Fibroblast of gingiva (primary cell): ENCODE measurements at regions not wholly inside any gene's neighbourhood (a gene's known extent, or its start where the extent isn't known, plus 50 kb on each side); places are given as distances from the start of the nearest gene placed in this dataset.

ENCODE experiments used
- DNase-seq: peaks from one replicate; pipeline ENCODE4 v3.0.0-alpha.2; 2011; ENCODE audit warnings: low read depth

- no peak for DNase-seq
Measured at GRCh38 chr6:112725541-112726085, 378.5 kb downstream of the RFPL4B start.

- no peak for DNase-seq
Measured at GRCh38 chr6:112735129-112735528, 388.0 kb downstream of the RFPL4B start.

DNA sequence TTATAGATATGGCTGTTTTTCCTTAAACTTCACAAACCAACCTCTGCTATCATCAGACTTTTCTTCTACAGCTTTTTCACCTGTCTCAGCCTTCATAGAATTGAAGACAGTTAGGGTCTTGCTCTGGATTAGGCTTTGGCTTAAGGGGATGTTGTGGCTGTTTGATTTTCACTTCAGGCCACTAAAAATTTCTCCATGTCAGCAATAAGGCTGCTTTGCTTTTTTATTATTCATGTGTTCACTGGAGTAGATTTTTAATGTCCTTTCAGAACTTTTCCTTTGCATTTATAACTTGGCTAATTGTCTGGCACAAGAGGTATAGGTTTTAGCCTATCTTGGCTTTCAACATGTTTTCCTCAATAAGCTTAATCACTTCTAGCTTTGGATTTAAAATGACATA, 392.6 kb downstream of the RFPL4B start:
- no peak for DNase-seq

DNA sequence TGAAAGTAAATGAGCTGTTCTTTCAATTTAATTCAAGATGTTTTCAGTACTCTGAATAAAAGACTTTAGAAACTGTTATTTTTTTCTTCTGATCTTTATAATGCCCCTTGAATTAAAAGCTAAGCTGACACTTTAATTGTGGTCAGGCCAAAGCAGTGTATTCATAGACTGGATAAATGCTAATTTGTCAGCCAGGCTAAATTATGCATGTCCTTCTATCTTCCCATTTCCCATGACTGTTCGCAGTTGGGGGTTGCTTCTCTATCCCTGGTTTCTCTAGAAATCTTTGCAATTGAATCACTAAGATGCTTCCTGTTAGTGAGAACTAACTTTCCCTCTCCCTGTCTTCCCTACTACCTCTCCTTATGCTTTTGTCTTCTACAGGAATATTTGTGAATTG, 396.2 kb downstream of the RFPL4B start:
- no peak for DNase-seq

DNA sequence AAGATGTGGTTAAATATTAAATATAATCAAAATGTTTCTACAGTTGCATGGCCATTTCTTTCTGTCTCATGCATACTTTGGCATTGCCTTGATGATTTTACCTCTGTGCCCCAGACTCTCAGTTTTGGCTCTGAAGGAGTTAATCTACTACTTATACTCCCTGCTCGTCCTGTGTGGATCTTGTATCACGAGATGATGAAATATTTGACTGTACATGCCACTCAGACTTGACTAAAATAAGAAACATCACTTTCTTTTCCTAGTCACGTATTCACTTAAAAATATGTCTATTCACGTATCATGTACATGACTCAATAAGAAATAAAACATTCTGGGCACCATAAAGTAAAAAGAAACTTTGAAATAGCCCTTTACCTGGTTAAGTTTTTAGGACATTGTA, 397.7 kb downstream of the RFPL4B start:
- peak; percentile 30 for DNase-seq

DNA sequence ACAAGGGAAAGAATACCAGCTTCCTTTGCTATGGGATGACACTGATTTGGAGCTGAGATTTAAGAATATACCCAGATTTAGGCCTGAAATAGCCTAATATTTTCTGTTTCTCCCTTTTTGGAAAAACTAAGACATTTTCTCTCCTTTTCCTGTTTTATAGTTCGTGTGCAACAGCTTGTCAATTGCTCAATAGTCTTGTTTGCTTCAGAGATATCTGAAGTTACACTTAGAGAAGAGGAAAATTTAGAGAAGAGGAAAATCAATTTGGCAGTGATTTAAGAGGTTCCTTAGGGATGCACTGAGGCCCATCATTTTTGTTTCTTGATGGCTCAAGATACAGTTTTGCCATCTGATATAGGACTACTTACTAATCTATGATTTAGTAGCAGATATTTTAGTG, 398.6 kb downstream of the RFPL4B start:
- peak; percentile 13 for DNase-seq

- no peak for DNase-seq
Measured at GRCh38 chr6:112749673-112750072, 402.5 kb downstream of the RFPL4B start.

- no peak for DNase-seq
Measured at GRCh38 chr6:112752305-112752704, 405.2 kb downstream of the RFPL4B start.

DNA sequence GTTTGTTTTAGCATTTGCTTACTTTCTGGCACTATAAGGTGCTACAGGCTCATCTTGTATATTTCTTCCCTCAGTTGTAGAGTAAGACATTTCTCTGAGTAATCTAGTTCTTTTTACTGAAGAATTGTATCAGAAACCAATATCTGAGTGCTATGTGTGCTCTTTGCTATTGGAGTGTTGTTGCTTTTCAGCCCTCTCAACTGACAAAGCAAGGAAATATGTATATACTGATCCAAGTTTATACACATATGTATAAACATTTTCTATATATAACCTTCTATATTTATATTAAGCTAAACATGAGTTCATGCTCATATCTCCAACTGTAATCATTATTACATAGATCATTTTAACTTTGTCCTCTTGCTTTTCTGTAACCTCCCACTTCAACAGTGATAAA, 405.7 kb downstream of the RFPL4B start:
- DNase-seq = no peak

DNA sequence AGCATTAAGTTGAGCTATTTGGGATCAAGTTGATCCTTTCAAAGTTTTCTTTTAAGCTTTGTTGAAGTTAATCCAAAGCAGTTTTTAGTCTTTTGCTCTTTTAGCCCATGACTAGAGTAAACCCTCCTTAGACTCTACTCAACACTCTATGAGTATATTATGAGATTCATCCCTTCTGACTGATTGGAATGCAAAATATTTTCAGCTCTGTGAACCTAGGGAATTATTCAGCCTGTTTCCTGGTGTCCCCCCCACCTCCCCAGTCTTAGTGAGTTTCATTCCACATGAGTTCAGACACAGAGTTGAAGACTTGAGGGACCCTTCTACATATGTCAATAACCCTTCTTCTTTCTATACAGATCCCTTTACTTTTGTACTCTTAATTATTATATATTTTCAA, 413.7 kb downstream of the RFPL4B start:
- DNase-seq = no peak

GRCh38 chr6:112761740-112762139, 414.6 kb downstream of the RFPL4B start:
- DNase-seq = no peak

- no peak for DNase-seq
Measured at GRCh38 chr6:112764377-112764776, 417.2 kb downstream of the RFPL4B start.

DNA sequence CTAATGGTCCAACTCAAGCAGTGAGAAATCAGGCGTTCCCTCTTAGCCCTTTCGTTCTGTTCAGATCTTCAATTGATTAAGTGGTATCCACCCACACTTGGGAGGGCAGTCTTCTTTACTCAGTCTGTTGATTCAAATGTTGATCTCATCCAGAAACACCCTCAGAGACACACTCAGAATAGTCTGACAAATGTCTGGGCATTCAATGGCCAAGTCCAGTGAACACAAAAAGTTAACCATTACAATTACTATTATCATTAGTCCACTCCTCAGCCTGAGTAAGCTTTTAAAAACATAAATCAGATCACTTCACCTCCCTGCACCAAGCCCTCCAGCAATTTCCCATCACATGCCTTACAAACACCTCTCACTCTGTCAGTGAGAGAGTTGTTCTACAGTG, 423.2 kb downstream of the RFPL4B start:
- DNase-seq = no peak

GRCh38 chr6:112773187-112773586, 426.1 kb downstream of the RFPL4B start:
- no peak for DNase-seq

DNA sequence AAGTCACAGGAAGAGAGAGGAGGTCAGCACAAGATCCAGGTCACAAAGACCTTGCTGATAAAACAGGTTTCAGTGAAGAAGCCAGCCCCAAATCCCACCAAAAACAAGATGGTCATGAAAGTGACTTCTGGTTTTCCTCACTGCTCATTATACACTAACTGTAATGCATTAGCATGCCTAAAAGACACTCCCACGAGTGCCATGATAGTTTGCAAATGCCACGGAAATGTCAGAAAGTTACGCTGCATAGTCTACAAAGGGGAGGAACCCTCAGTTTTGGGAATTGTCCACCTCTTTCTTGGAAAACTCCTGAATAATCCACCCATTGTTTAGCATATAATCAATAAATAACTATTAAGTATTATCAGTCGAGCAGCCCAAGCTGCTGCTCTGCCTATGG, 427.2 kb downstream of the RFPL4B start:
- DNase-seq = no peak

- peak; percentile 72 for DNase-seq
Measured at GRCh38 chr6:112780498-112781096, 433.5 kb downstream of the RFPL4B start.

DNA sequence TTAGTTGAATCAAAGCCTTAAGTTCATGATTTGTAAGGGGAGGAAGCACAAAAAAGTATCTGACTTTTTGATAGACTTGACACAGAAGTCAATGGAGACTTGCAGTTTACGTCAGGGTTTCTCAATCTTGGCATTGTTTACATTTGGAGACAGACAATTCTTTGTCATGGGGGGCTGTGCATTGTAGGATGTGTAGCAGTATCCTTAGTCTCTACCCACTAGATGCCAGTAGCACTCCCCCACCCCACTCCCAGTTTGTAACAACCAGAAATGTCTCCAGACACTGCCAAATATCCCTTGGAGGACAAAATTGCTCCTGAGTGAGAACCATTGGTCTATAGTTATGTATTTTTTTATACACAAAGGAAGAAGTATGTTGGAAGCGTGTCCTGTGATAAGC, 434.1 kb downstream of the RFPL4B start:
- DNase-seq = peak; percentile 10

- no peak for DNase-seq
Measured at GRCh38 chr6:112785408-112785807, 438.3 kb downstream of the RFPL4B start.

- DNase-seq = no peak
Measured at GRCh38 chr6:112786801-112787200, 439.7 kb downstream of the RFPL4B start.

- no peak for DNase-seq
Measured at GRCh38 chr6:112787371-112787770, 440.2 kb downstream of the RFPL4B start.

DNA sequence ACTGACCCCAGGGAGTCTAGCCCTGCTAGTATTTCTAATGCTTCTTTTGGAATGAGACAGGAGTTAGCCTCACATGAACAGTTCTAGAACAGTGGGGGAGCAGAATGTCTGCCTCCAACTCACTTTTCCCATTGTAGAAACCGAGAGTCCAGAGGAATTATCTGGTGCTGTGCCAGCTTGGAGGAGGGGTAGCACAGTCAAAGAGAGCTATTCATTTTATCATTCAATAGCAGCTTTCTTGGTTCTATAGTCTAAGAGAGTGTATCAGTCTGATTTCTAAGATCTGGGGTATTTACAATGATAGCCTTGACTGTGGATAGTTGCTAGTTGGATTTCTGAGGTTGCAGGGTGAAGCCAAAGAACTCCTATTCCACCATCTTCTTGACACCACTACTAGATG, 448.2 kb downstream of the RFPL4B start:
- DNase-seq = no peak

GRCh38 chr6:112796712-112797111, 449.6 kb downstream of the RFPL4B start:
- no peak for DNase-seq

DNA sequence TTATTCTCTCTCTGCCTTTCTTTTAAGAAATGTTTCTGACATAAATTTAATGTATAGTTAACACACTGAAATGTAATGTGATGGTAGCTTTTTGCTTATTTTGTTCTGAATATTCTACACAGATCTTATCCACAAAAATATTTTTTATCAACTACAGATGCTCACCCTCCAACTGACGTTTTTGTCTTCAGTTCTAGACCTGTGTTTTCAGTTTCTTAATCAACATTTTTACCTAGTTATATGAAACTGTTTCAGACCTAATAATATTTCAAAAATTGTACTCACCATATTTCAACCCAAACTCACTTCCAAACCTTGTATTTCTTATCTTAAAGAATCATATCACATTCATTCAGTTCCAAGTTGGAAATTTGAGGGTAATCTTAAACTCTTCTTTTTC, 452.8 kb downstream of the RFPL4B start:
- no peak for DNase-seq

- no peak for DNase-seq
Measured at GRCh38 chr6:112800439-112800838, 453.3 kb downstream of the RFPL4B start.
